WTC11 (cell line): ENCODE measurements at regions not wholly inside any gene's neighbourhood (a gene's known extent, or its start where the extent isn't known, plus 50 kb on each side); places are given as distances from the start of the nearest gene placed in this dataset.

Experiments
- CTCF ChIP-seq: fragments of 200-600 bp; IDR thresholded peaks from 2 replicates; pipeline ENCODE4 v1.8.0; 2022; ENCODE audit warnings: antibody characterized with exemption
- NR2C2 ChIP-seq: sonication (generic); formaldehyde crosslinking; IDR thresholded peaks from 2 replicates; pipeline ENCODE4 v1.8.0; 2022; ENCODE audit warnings: mild to moderate bottlenecking, missing genetic modification reagents

- TF ChIP-seq NR2C2 (CRISPR knock-in tag): no peak
- no peak for TF ChIP-seq CTCF
Measured at GRCh38 chr14:61191733-61192132, 89.4 kb downstream of the TMEM30B start.
